Upper lobe of right lung (tissue), 1 donor: ENCODE measurements at regions not wholly inside any gene's neighbourhood (a gene's known extent, or its start where the extent isn't known, plus 50 kb on each side); places are given as distances from the start of the nearest gene placed in this dataset.

Experiments
- ATAC-seq: fragments of 200-7000 bp; cut with Tn5 transposase; one replicate; pipeline ENCODE4 v1.9.1; 2020; ENCODE audit warnings: mild to moderate bottlenecking, moderate library complexity
- DNase-seq: peaks from one replicate; pipeline ENCODE4 v3.0.0-alpha.2; 2020
- H3K27ac ChIP-seq: fragments of 200-600 bp; one replicate; pipeline ENCODE4 v1.8.0; 2022
- H3K27me3 ChIP-seq: fragments of 200-600 bp; one replicate; pipeline ENCODE4 v1.8.0; 2022; ENCODE audit warnings: mild to moderate bottlenecking
- H3K36me3 ChIP-seq: fragments of 200-600 bp; one replicate; pipeline ENCODE4 v1.8.0; 2022
- H3K4me1 ChIP-seq: fragments of 200-600 bp; one replicate; pipeline ENCODE4 v1.8.0; 2022
- H3K4me3 ChIP-seq: fragments of 200-600 bp; one replicate; pipeline ENCODE4 v1.8.0; 2022; ENCODE audit warnings: mild to moderate bottlenecking
- H3K9me3 ChIP-seq: fragments of 200-600 bp; one replicate; pipeline ENCODE4 v1.8.0; 2022
- intact Hi-C: fragments of 100-400 bp; cut with DNase I; formaldehyde crosslinking; loops from one replicate; pipeline ENCODE4 v1.11.0; 2022
- TF ChIP-seq, protein P1 (sequence below): fragments of 200-600 bp; IDR thresholded peaks from one replicate; pipeline ENCODE4 v1.8.0; 2022; ENCODE audit warnings: antibody characterized with exemption
- donor health status: DM: no; HTN: yes; CAD: no; lungs with severe emphysema.

DNA sequence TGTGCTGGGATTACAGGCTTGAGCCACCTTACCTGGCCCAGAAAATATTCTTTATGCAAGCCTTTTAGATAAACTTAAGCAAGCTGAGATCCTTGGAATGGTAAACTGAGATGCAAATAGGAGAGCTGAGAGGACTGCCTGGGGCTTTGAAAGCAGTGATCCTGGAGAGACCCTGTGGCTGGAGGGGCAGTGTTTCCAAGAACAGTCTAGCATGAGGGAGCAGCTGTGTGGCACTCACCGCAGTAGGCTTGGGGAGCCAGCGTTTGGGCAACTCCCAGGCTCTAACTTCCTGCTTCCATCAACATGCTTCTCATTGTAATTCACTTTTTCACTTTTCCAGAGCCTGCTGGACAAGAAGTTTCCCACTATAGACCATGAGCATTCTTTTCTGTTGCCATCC lies 144.1 kb upstream of the CELF4 start:
- intact Hi-C loops, result no loop called here
- TF ChIP-seq, protein P1, sequence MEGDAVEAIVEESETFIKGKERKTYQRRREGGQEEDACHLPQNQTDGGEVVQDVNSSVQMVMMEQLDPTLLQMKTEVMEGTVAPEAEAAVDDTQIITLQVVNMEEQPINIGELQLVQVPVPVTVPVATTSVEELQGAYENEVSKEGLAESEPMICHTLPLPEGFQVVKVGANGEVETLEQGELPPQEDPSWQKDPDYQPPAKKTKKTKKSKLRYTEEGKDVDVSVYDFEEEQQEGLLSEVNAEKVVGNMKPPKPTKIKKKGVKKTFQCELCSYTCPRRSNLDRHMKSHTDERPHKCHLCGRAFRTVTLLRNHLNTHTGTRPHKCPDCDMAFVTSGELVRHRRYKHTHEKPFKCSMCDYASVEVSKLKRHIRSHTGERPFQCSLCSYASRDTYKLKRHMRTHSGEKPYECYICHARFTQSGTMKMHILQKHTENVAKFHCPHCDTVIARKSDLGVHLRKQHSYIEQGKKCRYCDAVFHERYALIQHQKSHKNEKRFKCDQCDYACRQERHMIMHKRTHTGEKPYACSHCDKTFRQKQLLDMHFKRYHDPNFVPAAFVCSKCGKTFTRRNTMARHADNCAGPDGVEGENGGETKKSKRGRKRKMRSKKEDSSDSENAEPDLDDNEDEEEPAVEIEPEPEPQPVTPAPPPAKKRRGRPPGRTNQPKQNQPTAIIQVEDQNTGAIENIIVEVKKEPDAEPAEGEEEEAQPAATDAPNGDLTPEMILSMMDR, result no peak

DNA sequence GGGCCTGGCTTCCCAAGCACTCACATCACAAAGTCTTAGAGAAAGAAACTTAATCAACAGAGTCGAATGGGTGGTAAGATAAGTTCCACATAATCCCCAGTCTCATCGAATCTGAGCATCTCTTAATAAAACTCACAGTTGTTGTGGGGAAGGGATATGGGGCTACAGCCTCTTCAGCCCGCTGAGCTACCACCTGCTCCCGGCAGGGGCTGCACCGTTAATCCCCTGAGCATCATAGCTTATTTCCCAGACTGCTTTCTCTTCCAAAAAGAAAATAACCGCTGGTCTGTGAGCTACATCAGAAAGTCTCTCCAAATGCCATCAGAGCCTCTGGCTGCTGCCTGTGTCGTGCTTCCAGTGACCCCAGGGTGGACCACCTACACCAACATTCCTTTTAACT lies 139.4 kb upstream of the CELF4 start:
- TF ChIP-seq, protein P1, result no peak
- DNase-seq, result no peak
- Histone ChIP-seq H3K4me3 (no peak overlapping the region), H3K9me3 (no peaks in the 10 kb centered on the region), H3K36me3 (no peaks in the 10 kb centered on the region), H3K4me1 (no peaks in the 10 kb centered on the region), H3K27me3 (no peaks in the 10 kb centered on the region), H3K27ac (no peak overlapping the region)
- no peak for ATAC-seq
- intact Hi-C loops, result no loop called here

More for the DNA sequence above, 144.1 kb upstream of the CELF4 start:
- DNase-seq (no peak), ATAC-seq (no peak)
- no peaks in the 10 kb centered on the region for H3K9me3 ChIP-seq
- no peaks in the 10 kb centered on the region for H3K4me1 ChIP-seq
- H3K27ac ChIP-seq, result no peak overlapping the region
- no peaks in the 10 kb centered on the region for H3K36me3 ChIP-seq
- H3K4me3 ChIP-seq, result no peak overlapping the region
- no peaks in the 10 kb centered on the region for H3K27me3 ChIP-seq

DNA sequence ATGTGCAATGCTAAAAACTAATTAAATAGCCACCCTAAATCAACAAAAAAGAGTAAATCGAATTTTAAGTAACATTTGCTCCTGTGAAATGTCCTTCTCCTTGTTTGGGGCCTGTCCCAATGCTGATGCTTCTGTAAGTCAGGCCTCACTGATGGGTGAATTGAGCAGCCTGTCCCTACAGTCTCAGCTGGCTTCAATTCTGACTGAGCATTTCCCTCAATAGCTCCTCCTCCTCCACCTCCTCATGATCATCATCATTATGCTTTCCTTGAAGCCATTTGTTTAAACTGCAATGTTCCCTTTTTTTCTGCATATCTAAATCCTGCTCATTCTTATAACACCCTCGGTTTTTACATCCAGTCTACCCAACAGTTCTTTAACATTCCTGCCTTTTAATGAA lies 137.2 kb upstream of the CELF4 start:
- ATAC-seq (no peak), DNase-seq (no peak)
- H3K4me3 ChIP-seq, result no peak overlapping the region
- H3K9me3 ChIP-seq, result no peaks in the 10 kb centered on the region
- TF ChIP-seq, protein P1, result no peak
- intact Hi-C loops, result no loop called here
- H3K36me3 ChIP-seq, result no peaks in the 10 kb centered on the region
- H3K27me3 ChIP-seq, result no peaks in the 10 kb centered on the region
- H3K4me1 ChIP-seq, result no peaks in the 10 kb centered on the region
- no peak overlapping the region for H3K27ac ChIP-seq

DNA sequence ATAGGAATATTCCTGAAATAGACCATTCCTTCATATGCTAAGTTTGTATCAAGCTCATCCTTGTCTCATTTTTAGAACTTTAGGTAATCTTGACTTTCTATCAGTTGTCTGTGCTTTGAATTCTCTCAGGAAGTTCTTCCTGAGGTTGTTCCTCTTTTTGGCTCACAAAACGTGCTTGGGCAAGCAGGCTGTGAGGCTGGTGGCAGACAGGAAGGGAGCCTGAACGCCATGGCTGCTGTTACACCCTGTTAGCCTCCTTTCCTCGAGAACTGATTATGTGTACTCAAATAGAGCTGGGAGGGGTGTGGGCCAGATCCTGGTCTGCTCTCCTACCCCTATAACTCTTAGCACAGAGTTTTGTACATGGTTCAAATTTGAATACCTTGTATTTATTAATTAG lies 136.4 kb upstream of the CELF4 start:
- H3K36me3 ChIP-seq, result no peaks in the 10 kb centered on the region
- ATAC-seq (no peak), DNase-seq (no peak)
- H3K4me1 ChIP-seq, result no peaks in the 10 kb centered on the region
- no peaks in the 10 kb centered on the region for H3K9me3 ChIP-seq
- TF ChIP-seq, protein P1, result no peak
- H3K27me3 ChIP-seq, result no peaks in the 10 kb centered on the region
- intact Hi-C loops, result no loop called here
- H3K27ac ChIP-seq, result no peak overlapping the region
- no peak overlapping the region for H3K4me3 ChIP-seq

DNA sequence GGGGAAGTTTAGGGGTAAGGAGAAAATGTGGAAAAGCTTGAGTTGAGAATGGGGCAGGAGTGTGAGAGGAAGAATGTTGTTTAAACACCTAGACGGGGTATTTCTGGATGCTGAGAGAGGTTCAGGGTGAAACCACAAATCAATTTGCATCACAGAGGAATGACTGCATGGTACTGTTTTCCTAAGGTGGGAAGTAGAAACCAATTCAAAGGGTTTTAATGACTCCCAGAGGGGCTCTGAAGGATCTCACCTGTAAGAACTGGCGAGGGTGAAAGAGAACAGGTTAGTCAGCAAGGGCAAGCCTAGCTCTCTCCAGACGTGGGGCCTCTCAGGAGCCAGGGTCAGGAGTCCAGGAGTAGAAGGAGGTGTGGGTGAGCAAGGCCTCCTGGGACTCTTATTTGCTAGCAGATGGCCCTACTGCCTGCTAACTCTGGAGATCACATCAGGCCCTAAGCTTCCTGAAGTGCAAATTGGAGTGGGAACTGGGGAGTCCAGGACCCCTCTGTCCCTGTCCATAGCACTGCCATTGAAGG lies 133.0 kb upstream of the CELF4 start:
- Histone ChIP-seq H3K27ac (no peak overlapping the region), H3K4me3 (no peak overlapping the region), H3K9me3 (no peaks in the 10 kb centered on the region), H3K36me3 (no peaks in the 10 kb centered on the region), H3K4me1 (no peaks in the 10 kb centered on the region), H3K27me3 (no peaks in the 10 kb centered on the region)
- ATAC-seq, result no peak
- intact Hi-C loops, result no loop called here
- TF ChIP-seq, protein P1, result no peak
- DNase-seq, result no peak

DNA sequence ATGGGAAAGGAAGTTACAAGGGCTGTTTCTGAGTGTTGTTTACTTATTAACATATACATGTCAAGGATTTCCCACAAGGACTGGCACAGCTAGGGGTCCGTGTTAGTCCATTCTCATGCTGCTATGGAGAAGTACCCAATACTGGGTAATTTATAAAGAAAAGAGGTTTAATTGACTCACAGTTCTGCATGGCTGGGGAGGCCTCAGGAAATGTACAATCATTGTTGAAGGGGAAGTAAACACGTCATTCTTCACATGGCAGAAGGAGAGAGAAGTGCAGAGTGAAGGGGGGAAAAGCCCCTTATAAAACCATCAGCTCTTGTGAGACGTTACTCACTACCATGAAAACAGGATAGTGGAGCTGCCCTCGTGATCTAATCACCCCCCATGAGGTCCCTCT lies 128.9 kb upstream of the CELF4 start:
- no peak for DNase-seq
- H3K4me3 ChIP-seq, result no peak overlapping the region
- intact Hi-C loops, result no loop called here

More for the DNA sequence above, 128.9 kb upstream of the CELF4 start:
- ATAC-seq, result no peak
- no peaks in the 10 kb centered on the region for H3K27me3 ChIP-seq
- TF ChIP-seq, protein P1, result no peak
- no peaks in the 10 kb centered on the region for H3K36me3 ChIP-seq
- no peaks in the 10 kb centered on the region for H3K4me1 ChIP-seq
- H3K27ac ChIP-seq, result no peak overlapping the region
- H3K9me3 ChIP-seq, result no peaks in the 10 kb centered on the region
